ENCODE measurements at regions not wholly inside any gene's neighbourhood (a gene's known extent, or its start where the extent isn't known, plus 50 kb on each side); places are given as distances from the start of the nearest gene placed in this dataset.
"Not testable (repeated sequence)": the region's sequence is repeated elsewhere in the genome, so short reads cannot be mapped to it uniquely, and the experiment has no call there.

DNA sequence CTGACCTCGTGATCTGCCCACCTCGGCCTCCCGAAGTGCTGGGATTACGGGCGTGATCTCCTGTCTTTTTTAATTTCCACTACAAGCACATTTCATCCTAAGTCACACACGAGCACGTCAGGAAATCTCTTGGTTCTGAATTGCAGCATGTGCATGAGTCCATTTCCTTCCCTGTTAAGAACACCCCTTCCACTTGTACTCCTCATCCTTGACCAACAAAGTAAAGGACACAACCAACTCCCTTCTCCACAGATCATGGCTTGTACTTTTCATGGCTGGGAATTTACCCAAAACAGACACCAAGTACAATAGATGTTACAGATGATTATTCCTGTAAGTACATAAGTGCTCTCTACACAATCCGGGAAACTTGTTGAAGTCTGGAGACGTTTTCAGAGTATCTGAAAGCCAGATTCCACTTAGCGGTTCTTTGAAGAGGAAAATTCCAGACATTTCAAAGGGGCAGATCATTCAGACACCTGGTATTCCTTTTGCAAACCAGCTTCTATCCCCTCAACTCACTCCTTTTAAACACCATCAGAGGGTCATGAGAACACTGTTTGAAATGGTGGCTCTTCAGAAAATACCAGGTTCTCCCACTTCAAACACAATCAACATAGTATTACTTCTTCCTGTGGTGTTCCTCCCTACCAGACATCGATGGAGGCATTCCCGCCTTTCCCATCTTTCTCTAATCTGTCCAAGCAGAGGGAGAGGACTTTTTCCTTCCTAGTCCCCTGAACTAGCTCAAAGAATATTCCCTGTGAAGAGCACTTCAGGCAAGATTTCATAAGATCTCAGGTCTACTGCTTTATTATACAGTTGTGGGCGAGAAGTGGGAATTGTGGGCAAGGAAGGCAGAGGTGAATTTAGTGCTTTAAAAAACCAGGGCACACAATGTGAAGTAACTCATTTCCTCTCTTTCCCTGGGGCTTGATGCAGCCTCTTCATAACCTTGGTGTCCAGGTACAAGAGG lies 80.1 kb upstream of the TSC22D2 start:
- DNase-seq: no peak

DNA sequence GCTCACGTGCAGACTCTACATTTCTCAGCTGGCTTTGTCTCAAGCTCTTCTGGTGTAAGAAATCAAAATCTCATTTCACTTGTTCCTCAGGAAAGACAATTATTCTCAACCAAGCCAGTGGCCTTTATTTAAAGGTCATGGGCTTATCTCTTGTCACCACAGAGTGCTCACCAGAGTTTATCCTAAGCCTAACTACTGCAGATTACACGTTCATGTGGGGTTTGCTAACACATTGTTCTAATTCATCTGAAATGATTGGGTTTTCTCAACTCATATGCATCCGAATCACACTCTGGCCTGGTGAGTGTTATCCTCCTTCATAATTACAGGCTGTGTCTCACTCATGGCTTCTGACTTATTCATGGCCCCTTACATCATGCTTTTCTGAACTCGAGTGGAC lies 83.3 kb upstream of the TSC22D2 start:
- no peak for DNase-seq

DNA sequence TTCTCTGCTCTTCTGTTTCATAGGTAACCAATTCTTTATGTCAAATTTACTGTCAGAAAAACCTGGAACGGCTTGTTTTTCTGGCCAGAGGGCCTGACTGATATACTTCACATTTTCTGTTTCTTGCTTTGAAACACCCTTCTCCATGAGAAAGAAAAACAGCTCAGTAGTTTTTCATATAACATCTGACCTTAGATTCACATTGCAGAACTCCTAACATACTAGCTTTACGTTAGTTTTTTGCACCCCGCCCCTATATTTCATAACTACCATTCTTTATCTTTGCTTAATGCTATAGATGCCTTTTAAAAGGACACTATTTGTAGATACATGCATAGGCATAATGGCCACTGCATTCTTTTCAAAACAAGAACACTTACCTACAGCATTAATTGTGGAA lies 83.9 kb upstream of the TSC22D2 start:
- no peak for DNase-seq

DNA sequence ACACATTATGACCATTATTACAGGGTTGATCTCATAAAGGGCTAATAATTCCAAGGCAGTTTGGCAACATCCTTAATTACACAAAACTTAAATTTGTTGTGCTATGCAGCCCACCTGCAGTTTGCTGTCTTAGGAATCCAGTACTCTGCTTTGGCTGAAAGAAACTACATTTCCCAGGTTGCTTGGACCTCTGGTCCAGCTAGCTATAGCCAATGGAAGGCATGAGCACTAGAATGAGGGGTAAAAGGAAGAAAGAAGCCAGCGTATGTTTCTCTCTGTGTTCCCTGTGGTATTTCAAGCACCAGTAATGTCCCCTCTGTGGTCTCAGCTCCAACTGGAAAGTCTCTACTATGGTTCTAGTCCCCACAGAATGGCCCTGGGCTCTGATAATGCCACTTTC lies 84.3 kb upstream of the TSC22D2 start:
- no peak for DNase-seq

- not testable (repeated sequence) for DNase-seq
Measured at GRCh38 chr3:150323091-150323490, 85.0 kb upstream of the TSC22D2 start.

GRCh38 chr3:150320971-150321370 lies 87.1 kb upstream of the TSC22D2 start:
- not testable (repeated sequence) for DNase-seq

GRCh38 chr3:150319900-150320299 lies 88.2 kb upstream of the TSC22D2 start:
- DNase-seq: peak; percentile 19 to 56 (median 55)

- DNase-seq: no peak
Measured at GRCh38 chr3:150317469-150317868, 90.6 kb upstream of the TSC22D2 start.

DNA sequence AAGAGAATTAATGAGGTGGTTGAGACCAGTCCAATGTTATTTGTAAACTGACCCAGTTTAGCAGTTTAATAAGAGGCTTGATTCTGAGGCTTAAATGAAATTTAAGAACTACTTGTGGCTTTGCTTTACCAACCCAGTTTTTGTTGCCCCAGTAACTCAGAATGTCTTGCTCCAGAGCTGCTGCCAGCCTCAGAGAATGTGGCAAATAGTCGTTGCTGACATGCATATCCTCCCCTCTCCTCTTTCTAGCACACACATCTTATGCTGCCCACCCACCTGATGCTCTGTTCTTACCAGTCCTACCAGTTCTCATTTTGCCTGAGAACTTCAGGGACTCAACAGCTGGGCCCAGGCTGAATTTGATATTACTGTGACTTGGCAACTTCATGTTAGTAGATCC lies 92.4 kb upstream of the TSC22D2 start:
- no peak for DNase-seq

- no peak for DNase-seq
Measured at GRCh38 chr3:150314248-150315004, 93.7 kb upstream of the TSC22D2 start.

GRCh38 chr3:150312018-150312657 lies 96.0 kb upstream of the TSC22D2 start:
- DNase-seq: peak in 2 of 3 donors; percentile 36 to 44

GRCh38 chr3:150311156-150311555 lies 96.9 kb upstream of the TSC22D2 start:
- no peak for DNase-seq

- no peak for DNase-seq
Measured at GRCh38 chr3:150309557-150309956, 98.5 kb upstream of the TSC22D2 start.

- DNase-seq: no peak
Measured at GRCh38 chr3:150309257-150309542, 98.9 kb upstream of the TSC22D2 start.

DNA sequence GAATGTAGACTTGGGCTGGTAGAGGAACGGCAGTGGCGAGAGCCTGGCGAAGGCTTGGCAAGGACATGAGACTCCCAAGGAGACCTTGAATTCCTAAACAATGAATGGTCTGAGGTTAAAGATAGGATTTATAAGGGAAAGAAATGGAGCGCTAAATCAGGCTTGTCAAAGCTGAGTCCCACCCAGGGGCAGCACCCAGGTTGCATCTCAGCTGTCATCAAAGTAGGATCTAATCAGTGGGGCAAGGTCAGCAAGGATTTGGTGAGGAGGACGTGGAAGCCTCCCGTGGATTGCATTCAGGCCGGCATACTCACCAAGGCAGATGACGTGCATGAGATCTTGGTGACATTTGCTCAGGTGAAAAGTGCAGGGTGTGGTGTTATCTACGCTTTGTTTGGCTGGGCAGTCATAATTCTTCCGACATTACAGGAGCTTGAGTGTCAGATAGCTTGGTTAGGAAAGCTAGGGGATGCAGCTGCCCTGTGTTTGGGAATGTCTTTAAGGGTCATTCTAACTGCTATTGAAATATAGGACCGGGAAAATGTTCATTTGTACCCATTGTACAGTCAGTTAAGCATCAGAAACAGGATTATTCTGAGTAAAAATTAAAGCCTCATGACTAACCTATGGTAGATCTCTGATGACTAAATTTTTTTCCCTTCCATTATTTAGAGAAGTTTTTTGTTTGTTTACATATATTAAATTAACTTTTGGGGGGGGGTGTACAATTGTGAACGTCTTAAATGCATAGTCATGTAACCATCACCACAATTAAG lies 99.4 kb upstream of the TSC22D2 start:
- DNase-seq: no peak

- DNase-seq: no peak
Measured at GRCh38 chr3:150308037-150308319, 100.1 kb upstream of the TSC22D2 start.

GRCh38 chr3:150307311-150308036 lies 100.6 kb upstream of the TSC22D2 start:
- no peak for DNase-seq

GRCh38 chr3:150306906-150307305 lies 101.2 kb upstream of the TSC22D2 start:
- DNase-seq: no peak

GRCh38 chr3:150306083-150306482 lies 102.0 kb upstream of the TSC22D2 start:
- no peak for DNase-seq

GRCh38 chr3:150303768-150304167 lies 104.3 kb upstream of the TSC22D2 start:
- DNase-seq: peak; percentile 26 to 37 (median 33)

- DNase-seq: no peak
Measured at GRCh38 chr3:150302246-150302645, 105.9 kb upstream of the TSC22D2 start.

DNA sequence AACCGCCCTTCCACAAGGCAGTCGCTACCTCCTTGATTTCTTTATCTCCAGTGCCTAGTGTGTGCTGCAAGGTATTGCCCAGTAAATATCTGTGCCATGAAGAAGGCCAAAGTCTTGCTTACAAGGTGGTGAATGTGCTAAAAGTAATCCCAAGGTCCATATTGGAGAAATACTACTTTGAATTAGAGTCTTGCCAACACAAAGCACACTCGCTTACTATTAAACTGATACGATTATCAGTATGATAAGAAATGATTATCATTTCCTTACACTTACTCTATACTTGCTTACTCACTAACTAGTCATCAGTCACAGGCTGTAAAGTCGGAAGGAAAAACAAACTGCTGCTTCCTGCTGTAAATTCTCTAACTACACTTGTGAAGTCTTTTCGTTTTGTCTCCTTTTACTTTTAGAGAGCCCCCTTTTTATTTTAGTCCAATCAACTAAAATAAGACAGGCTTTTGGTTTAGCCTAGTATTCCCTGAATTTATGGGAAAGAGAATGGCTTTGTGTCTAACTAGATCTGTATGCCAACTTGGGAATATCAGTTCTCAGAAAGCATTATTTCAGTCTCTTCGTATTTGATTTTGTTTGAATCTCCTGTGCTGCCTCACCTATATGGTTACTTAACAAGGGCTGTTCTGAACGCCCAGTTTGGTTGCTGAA lies 107.1 kb upstream of the TSC22D2 start:
- DNase-seq: no peak
